Transverse colon (tissue), 4 donors: ENCODE measurements at regions not wholly inside any gene's neighbourhood (a gene's known extent, or its start where the extent isn't known, plus 50 kb on each side); places are given as distances from the start of the nearest gene placed in this dataset.

ENCODE experiments used
- DNase-seq: peaks from one replicate; pipeline ENCODE4 v3.0.0-alpha.2; 2019
- H3K27ac ChIP-seq, 4 donors: fragments of 200-600 bp; sonication (generic); 2 replicates each; pipeline ENCODE4 v1.5.1; 2016 to 2018; ENCODE audit warnings: inconsistent platforms in 4 of 4
- H3K27me3 ChIP-seq: fragments of 200-600 bp; sonication (generic); 2 replicates; pipeline ENCODE4 v1.5.1; 2017; ENCODE audit warnings: inconsistent platforms
- H3K36me3 ChIP-seq, 4 donors: fragments of 200-600 bp; sonication (generic); 2 replicates each; pipeline ENCODE4 v1.5.1; 2017 to 2019; ENCODE audit warnings: inconsistent platforms in 4 of 4
- H3K4me1 ChIP-seq, 4 donors: fragments of 200-600 bp; sonication (generic); 2 replicates each; pipeline ENCODE4 v1.5.1; 2017 to 2020; ENCODE audit warnings: inconsistent platforms in 4 of 4
- H3K4me3 ChIP-seq, 4 donors: fragments of 200-600 bp; sonication (generic); 1 replicate in 1 of 4; 2 replicates in 3 of 4; pipeline versions ENCODE4 v1.5.1 to v1.6.1; 2017 to 2019; ENCODE audit warnings: inconsistent platforms in 4 of 4
- H3K9me3 ChIP-seq, 2 donors: fragments of 200-600 bp; sonication (generic); 2 replicates each; pipeline ENCODE4 v1.5.1; 2017 to 2019; ENCODE audit warnings: inconsistent platforms in 2 of 2
- CTCF ChIP-seq, 5 experiments: fragments of 200-600 bp in 3 of 5; fragments of 450-650 bp in 2 of 5; sonication (generic) in 3 of 5; IDR thresholded peaks; 1 replicate in 2 of 5; 2 replicates in 3 of 5; pipeline ENCODE4 v1.5.1; 2016 to 2017; ENCODE audit warnings: antibody characterized with exemption in 5 of 5, inconsistent platforms in 3 of 5, mild to moderate bottlenecking in 2 of 5, moderate library complexity in 1 of 5
- EP300 ChIP-seq: sonication (generic); formaldehyde crosslinking; IDR thresholded peaks from one replicate; pipeline ENCODE4 v1.6.1; 2017; ENCODE audit warnings: antibody characterized with exemption, low read depth
- POLR2A ChIP-seq: fragments of 450-650 bp; IDR thresholded peaks from one replicate; pipeline ENCODE4 v1.6.1; 2016; ENCODE audit warnings: antibody characterized with exemption, mild to moderate bottlenecking, moderate library complexity
- POLR2AphosphoS5 ChIP-seq, 3 donors: sonication (generic); formaldehyde crosslinking; IDR thresholded peaks; one replicate each; pipeline ENCODE4 v1.6.1; 2016; ENCODE audit warnings: antibody characterized with exemption in 3 of 3
- WGBS, 2 donors: methylation state at CpG; one replicate each; pipeline ENCODE4 v1.1.5; 2018; ENCODE audit warnings: low coverage in 1 of 2; 5-methylcytosine and 5-hydroxymethylcytosine counted together
- in situ Hi-C, 4 donors: fragments of 200-750 bp; cut with MboI; loops; one replicate each; pipeline versions ENCODE4 v1.15.0 to v1.15.1; 2017; ENCODE audit warnings: low sequenced_read_pairs in 3 of 4, low pct_ligation_motif_present in 1 of 4, low pct_unique_long_range_greater_than_20kb in 1 of 4
- intact Hi-C: fragments of 100-400 bp; cut with DNase I; formaldehyde crosslinking; loops from one replicate; pipeline ENCODE4 v1.15.1; 2023; ENCODE audit warnings: low total_unique reads

GRCh38 chr15:53437985-53438841, 321.2 kb downstream of the WDR72 start:
- no peak overlapping the region for H3K27ac ChIP-seq
- no peak for TF ChIP-seq CTCF (IDR thresholded peaks at IDR 0.05)
- TF ChIP-seq EP300, result no peak
- no peak for TF ChIP-seq POLR2AphosphoS5 (IDR thresholded peaks at IDR 0.05)
- no peak for TF ChIP-seq POLR2A
- no peaks in the 10 kb centered on the region for H3K9me3 ChIP-seq
- no peaks in the 10 kb centered on the region for H3K36me3 ChIP-seq
- in situ Hi-C loops (no loop called here), intact Hi-C loops (no loop called here)
- H3K4me3 ChIP-seq, result no peak overlapping the region
- DNase-seq, result no peak
- 77 to 83% methylated on average over 2 to 5 of the region's 5 CpGs for WGBS, 2 donors
- no peaks in the 10 kb centered on the region for H3K27me3 ChIP-seq
- H3K4me1 ChIP-seq, result no peaks in the 10 kb centered on the region

GRCh38 chr15:53437366-53437765, 322.1 kb downstream of the WDR72 start:
- DNase-seq, result no peak
- in situ Hi-C loops, result no loop called here
- 20 to 44% methylated on average over 1 to 2 of the region's 2 CpGs for WGBS, 2 donors
- TF ChIP-seq POLR2AphosphoS5 (IDR thresholded peaks at IDR 0.05) (no peak), EP300 (no peak), POLR2A (no peak), CTCF (IDR thresholded peaks at IDR 0.05) (no peak)
- intact Hi-C loops, result no loop called here
- Histone ChIP-seq H3K9me3 (no peaks in the 10 kb centered on the region), H3K4me3 (no peak overlapping the region), H3K27me3 (no peaks in the 10 kb centered on the region), H3K36me3 (no peaks in the 10 kb centered on the region), H3K4me1 (no peaks in the 10 kb centered on the region), H3K27ac (no peak overlapping the region)

DNA sequence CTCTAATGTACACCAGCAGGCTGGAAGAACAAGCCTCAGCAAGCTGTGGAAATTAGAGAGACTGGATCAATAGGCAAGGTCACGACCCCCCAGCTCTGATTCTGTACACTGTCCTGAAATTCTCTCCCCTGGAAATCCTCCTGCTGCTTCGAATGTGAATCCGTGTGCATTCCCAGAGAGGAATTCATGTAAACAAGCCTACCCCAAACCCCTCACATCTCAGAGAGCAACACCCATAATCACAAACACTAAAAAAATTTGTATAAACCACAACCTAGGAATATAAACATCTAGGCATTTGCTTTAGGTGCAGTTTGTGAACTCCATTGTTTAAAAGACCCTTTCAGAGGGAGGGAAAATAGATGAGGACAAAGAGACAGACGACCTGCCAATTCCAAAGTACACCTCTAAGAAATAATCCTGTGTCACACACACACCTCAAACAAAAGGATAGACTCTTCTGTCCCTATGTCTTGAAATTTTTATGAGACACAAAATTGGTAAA, 325.2 kb downstream of the WDR72 start:
- in situ Hi-C loops, result no loop called here
- no peak for DNase-seq

More for the DNA sequence above, 325.2 kb downstream of the WDR72 start:
- Histone ChIP-seq H3K4me1 (no peaks in the 10 kb centered on the region), H3K9me3 (no peaks in the 10 kb centered on the region), H3K27me3 (no peaks in the 10 kb centered on the region), H3K36me3 (no peaks in the 10 kb centered on the region), H3K4me3 (no peak overlapping the region), H3K27ac (no peak overlapping the region)
- intact Hi-C loops, result no loop called here
- no peak for TF ChIP-seq POLR2A
- no peak for TF ChIP-seq EP300
- no peak for TF ChIP-seq CTCF (IDR thresholded peaks at IDR 0.05)
- no peak for TF ChIP-seq POLR2AphosphoS5 (IDR thresholded peaks at IDR 0.05)
- WGBS, 2 donors, result 13 to 36% methylated on average over 2 to 4 of the region's 4 CpGs
